GM12878 (cell line): ENCODE measurements at regions not wholly inside any gene's neighbourhood (a gene's known extent, or its start where the extent isn't known, plus 50 kb on each side); places are given as distances from the start of the nearest gene placed in this dataset.
"Not testable (repeated sequence)": the region's sequence is repeated elsewhere in the genome, so short reads cannot be mapped to it uniquely, and the experiment has no call there.

Source experiments
- ATAC-seq: fragments of 200-7000 bp; cut with Tn5 transposase; 3 replicates; pipeline ENCODE4 v1.9.1; 2020; ENCODE audit warnings: mild to moderate bottlenecking, moderate library complexity
- BruUV-seq: library from RNA; stranded (reverse); fragments of 400-500 nt; replicated peaks from 2 replicates; lab custom pipeline; 2021; lab: Mats Ljungman, UMichigan
- CTCF ChIA-PET: fragments of 300-600 bp; sonication (Branson Sonifier 250); formaldehyde crosslinking; extraction: SDS; loops from one replicate; lab custom pipeline; 2021; ENCODE audit warnings: inconsistent platforms; lab: Yijun Ruan, JAX
- POLR2A ChIA-PET: fragments of 350-600 bp; formaldehyde crosslinking; extraction: SDS; loops from one replicate; lab custom pipeline; 2021; ENCODE audit warnings: inconsistent platforms; lab: Charles Lee
- RAD21 ChIA-PET: fragments of 300-600 bp; sonication (Branson Sonifier 250); formaldehyde crosslinking; loops from one replicate; lab custom pipeline; 2023; ENCODE audit warnings: antibody characterized with exemption; ENCODE audit not compliant: unreplicated experiment; lab: Charles Lee
- SMC1A ChIA-PET: fragments of 300-600 bp; sonication (Branson Sonifier 250); formaldehyde crosslinking; loops from one replicate; lab custom pipeline; 2023; ENCODE audit not compliant: unreplicated experiment, uncharacterized antibody; lab: Charles Lee
- DNase-seq: peaks from one replicate; pipeline ENCODE4 v3.0.0-alpha.2; 2011; ENCODE audit warnings: low read depth, low spot score
- FAIRE-seq: peaks from 3 replicates; lab custom pipeline; 2011; peaks lifted over from hg19 to GRCh38; lab: Jason Lieb, UNC
- H2AFZ ChIP-seq: 2 replicates; pipeline ENCODE4 v1.6.0; 2011; ENCODE audit warnings: low read depth, low read length, control low read depth; ENCODE audit not compliant: control insufficient read depth
- H3K27ac ChIP-seq: 2 replicates; pipeline ENCODE4 v1.5.1; 2011; ENCODE audit warnings: control low read depth; ENCODE audit not compliant: control insufficient read depth, insufficient read depth
- H3K27me3 ChIP-seq, 2 experiments: replicated peaks in 1 of 2; 2 replicates each; pipeline versions ENCODE4 v1.6.0 to v1.6.1; 2011; ENCODE audit warnings: low read length in 1 of 2; ENCODE audit not compliant: control insufficient read depth in 2 of 2, insufficient read depth in 2 of 2
- H3K36me3 ChIP-seq, 2 experiments: 2 replicates each; pipeline ENCODE4 v1.5.1; 2011; ENCODE audit warnings: low read length in 1 of 2; ENCODE audit not compliant: control insufficient read depth in 2 of 2, insufficient read depth in 2 of 2
- H3K4me1 ChIP-seq: 2 replicates; pipeline ENCODE4 v1.6.1; 2011; ENCODE audit warnings: mild to moderate bottlenecking, low read length, moderate library complexity, mixed read lengths; ENCODE audit not compliant: control insufficient read depth, insufficient read depth
- H3K4me2 ChIP-seq: 2 replicates; pipeline ENCODE4 v1.6.0; 2011; ENCODE audit warnings: control low read depth; ENCODE audit not compliant: control insufficient read depth, insufficient read depth
- H3K4me3 ChIP-seq: fragments of 200-600 bp; sonication (generic); 2 replicates; pipeline ENCODE4 v1.5.1; 2016
- H3K79me2 ChIP-seq: 2 replicates; pipeline ENCODE4 v1.6.0; 2011; ENCODE audit warnings: low read length; ENCODE audit not compliant: control insufficient read depth, insufficient read depth
- H3K9ac ChIP-seq: 2 replicates; pipeline ENCODE4 v1.8.0; 2011; ENCODE audit warnings: low read length, control low read depth, mixed read lengths; ENCODE audit not compliant: control insufficient read depth, insufficient read depth
- H3K9me3 ChIP-seq: replicated peaks from 3 replicates; pipeline ENCODE4 v1.5.1; 2011; ENCODE audit warnings: mild to moderate bottlenecking, low read length; ENCODE audit not compliant: control insufficient read depth, insufficient read depth
- H4K20me1 ChIP-seq: 2 replicates; pipeline ENCODE4 v1.6.0; 2011; ENCODE audit not compliant: control insufficient read depth, insufficient read depth
- BACH1 ChIP-seq: fragments of 450-650 bp; IDR thresholded peaks from 2 replicates; pipeline ENCODE4 v1.6.1; 2017; ENCODE audit warnings: mild to moderate bottlenecking, borderline replicate concordance
- BRCA1 ChIP-seq: IDR thresholded peaks from 2 replicates; pipeline ENCODE4 v1.6.1; 2011; ENCODE audit warnings: low read depth, low read length, improper control_type of control experiment
- CHD1 ChIP-seq: IDR thresholded peaks from 2 replicates; pipeline ENCODE4 v1.6.1; 2012; ENCODE audit warnings: low read depth, low read length, improper control_type of control experiment
- ESRRA ChIP-seq: IDR thresholded peaks from 2 replicates; pipeline ENCODE4 v1.6.1; 2012; ENCODE audit warnings: mild to moderate bottlenecking, low read length, improper control_type of control experiment
- NFIC ChIP-seq: IDR thresholded peaks from 2 replicates; pipeline ENCODE4 v1.6.1; 2012; ENCODE audit warnings: low read depth, mild to moderate bottlenecking, inconsistent platforms, low read length, moderate library complexity
- NR2C1 ChIP-seq: fragments of 450-650 bp; IDR thresholded peaks from 2 replicates; pipeline ENCODE4 v1.6.1; 2017; ENCODE audit warnings: antibody characterized with exemption, mild to moderate bottlenecking, moderate library complexity
- ZNF207 ChIP-seq: fragments of 450-650 bp; IDR thresholded peaks from 2 replicates; pipeline ENCODE4 v1.6.1; 2014; ENCODE audit warnings: antibody characterized with exemption, mild to moderate bottlenecking, borderline replicate concordance
- ZNF622 ChIP-seq: fragments of 450-650 bp; IDR thresholded peaks from 2 replicates; pipeline ENCODE4 v1.6.1; 2017; ENCODE audit warnings: mild to moderate bottlenecking, inconsistent platforms
- WGBS: methylation state at CpG from one replicate; pipeline ENCODE4 v1.1.6; 2016; ENCODE audit warnings: low lambda C conversion rate; ENCODE audit not compliant: insufficient replicate concordance, insufficient coverage; ENCODE audit errors: missing lambda C conversion rate; 5-methylcytosine and 5-hydroxymethylcytosine counted together
- in situ Hi-C: fragments of 300-500 bp; cut with MboI; formaldehyde crosslinking; loops from 9 replicates; pipeline ENCODE4 v1.14.3; 2018; ENCODE audit warnings: mixed read lengths
- intact Hi-C: fragments of 100-400 bp; cut with micrococcal nuclease; formaldehyde crosslinking; loops from one replicate; pipeline ENCODE4 v1.14.2; 2022; ENCODE audit not compliant: unreplicated experiment
- TF ChIP-seq, protein P1 (sequence below): fragments of 450-650 bp; IDR thresholded peaks from 2 replicates; pipeline ENCODE4 v1.6.1; 2017; ENCODE audit warnings: mild to moderate bottlenecking, moderate library complexity

DNA sequence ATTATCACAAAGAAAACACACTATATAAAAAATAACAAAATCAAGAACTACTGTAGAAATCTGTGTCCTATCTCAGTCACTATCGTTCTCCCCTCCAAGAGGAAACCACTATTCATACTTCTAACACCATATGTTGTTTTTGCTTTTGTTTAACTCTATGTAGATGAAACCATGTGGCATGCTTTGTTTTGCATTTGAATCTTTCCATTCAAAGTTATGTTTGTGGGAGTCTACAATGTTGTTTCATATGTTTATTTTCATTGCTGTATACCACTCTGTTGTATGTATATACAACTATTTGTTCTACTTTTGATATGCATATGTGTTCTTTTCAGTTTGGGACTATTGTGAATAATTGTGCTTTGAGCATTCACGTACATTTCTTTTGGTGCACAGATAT lies 116.1 kb downstream of the PABPC4L start:
- ATAC-seq, result no peak
- SMC1A ChIA-PET, result no interaction called here
- no peaks in the 10 kb centered on the region for H3K9me3 ChIP-seq
- CTCF ChIA-PET, result interaction anchor here (1.2 kb wide), 1 partner anchor 64 kb away, joined by 4 read pairs; no protein-coding TSS in a partner anchor
- intact Hi-C loops (no loop called here), in situ Hi-C loops (no loop called here)
- no peak overlapping the region for H3K9ac ChIP-seq
- H3K36me3 ChIP-seq, result no peaks in the 10 kb centered on the region
- no peaks in the 10 kb centered on the region for H3K27me3 ChIP-seq
- H4K20me1 ChIP-seq, result no peaks in the 10 kb centered on the region
- no peaks in the 10 kb centered on the region for H3K79me2 ChIP-seq
- H3K4me1 ChIP-seq, result no peaks in the 10 kb centered on the region
- no peak overlapping the region for H3K4me3 ChIP-seq
- no peak overlapping the region for H3K4me2 ChIP-seq
- TF ChIP-seq, protein P1, sequence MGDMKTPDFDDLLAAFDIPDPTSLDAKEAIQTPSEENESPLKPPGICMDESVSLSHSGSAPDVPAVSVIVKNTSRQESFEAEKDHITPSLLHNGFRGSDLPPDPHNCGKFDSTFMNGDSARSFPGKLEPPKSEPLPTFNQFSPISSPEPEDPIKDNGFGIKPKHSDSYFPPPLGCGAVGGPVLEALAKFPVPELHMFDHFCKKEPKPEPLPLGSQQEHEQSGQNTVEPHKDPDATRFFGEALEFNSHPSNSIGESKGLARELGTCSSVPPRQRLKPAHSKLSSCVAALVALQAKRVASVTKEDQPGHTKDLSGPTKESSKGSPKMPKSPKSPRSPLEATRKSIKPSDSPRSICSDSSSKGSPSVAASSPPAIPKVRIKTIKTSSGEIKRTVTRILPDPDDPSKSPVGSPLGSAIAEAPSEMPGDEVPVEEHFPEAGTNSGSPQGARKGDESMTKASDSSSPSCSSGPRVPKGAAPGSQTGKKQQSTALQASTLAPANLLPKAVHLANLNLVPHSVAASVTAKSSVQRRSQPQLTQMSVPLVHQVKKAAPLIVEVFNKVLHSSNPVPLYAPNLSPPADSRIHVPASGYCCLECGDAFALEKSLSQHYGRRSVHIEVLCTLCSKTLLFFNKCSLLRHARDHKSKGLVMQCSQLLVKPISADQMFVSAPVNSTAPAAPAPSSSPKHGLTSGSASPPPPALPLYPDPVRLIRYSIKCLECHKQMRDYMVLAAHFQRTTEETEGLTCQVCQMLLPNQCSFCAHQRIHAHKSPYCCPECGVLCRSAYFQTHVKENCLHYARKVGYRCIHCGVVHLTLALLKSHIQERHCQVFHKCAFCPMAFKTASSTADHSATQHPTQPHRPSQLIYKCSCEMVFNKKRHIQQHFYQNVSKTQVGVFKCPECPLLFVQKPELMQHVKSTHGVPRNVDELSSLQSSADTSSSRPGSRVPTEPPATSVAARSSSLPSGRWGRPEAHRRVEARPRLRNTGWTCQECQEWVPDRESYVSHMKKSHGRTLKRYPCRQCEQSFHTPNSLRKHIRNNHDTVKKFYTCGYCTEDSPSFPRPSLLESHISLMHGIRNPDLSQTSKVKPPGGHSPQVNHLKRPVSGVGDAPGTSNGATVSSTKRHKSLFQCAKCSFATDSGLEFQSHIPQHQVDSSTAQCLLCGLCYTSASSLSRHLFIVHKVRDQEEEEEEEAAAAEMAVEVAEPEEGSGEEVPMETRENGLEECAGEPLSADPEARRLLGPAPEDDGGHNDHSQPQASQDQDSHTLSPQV, result no peak
- TF ChIP-seq ZNF207, result no peak
- TF ChIP-seq ZNF622, result no peak
- TF ChIP-seq NR2C1, result no peak
- TF ChIP-seq BRCA1, result no peak
- no peak for TF ChIP-seq NFIC
- TF ChIP-seq CHD1, result no peak
- no peak for TF ChIP-seq ESRRA
- no peak for TF ChIP-seq BACH1
- RAD21 ChIA-PET, result no interaction called here
- 36% methylated on average over 2 of the region's 2 CpGs for WGBS
- DNase-seq, result no peak
- H3K27ac ChIP-seq, result no peak overlapping the region
- FAIRE-seq, result no peak
- no TSS peak for BruUV-seq
- H2AFZ ChIP-seq, result no peak overlapping the region
- POLR2A ChIA-PET, result no interaction called here

GRCh38 chr4:134079085-134079484 lies 122.5 kb downstream of the PABPC4L start:
- H2AFZ ChIP-seq, DNase-seq, H3K9me3 ChIP-seq, H3K4me3 ChIP-seq, H3K79me2 ChIP-seq, CTCF ChIA-PET, H3K4me1 ChIP-seq, ATAC-seq, H4K20me1 ChIP-seq, H3K27ac ChIP-seq, H3K9ac ChIP-seq, H3K4me2 ChIP-seq, POLR2A ChIA-PET, in situ Hi-C loops, H3K27me3 ChIP-seq, RAD21 ChIA-PET, intact Hi-C loops, FAIRE-seq, H3K36me3 ChIP-seq, BruUV-seq: not testable (repeated sequence)
- 77% methylated on average over 12 of the region's 15 CpGs for WGBS
- SMC1A ChIA-PET, result interaction anchor here (0.8 kb wide), 1 partner anchor 261 kb away, joined by 3 read pairs; no protein-coding TSS in a partner anchor
